HG02943 (cell line): ENCODE measurements at regions not wholly inside any gene's neighbourhood (a gene's known extent, or its start where the extent isn't known, plus 50 kb on each side); places are given as distances from the start of the nearest gene placed in this dataset.

ENCODE experiments used
- ATAC-seq: cut with Tn5 transposase; IDR thresholded peaks from one replicate; pipeline ENCODE4 v1.9.1; 2021; ENCODE audit warnings: mild to moderate bottlenecking, low read depth, moderate library complexity; ENCODE audit not compliant: unreplicated experiment

GRCh38 chr11:127138613-127139012, 138.0 kb upstream of the KIRREL3 start:
- no peak for ATAC-seq

GRCh38 chr11:127137771-127138280, 137.3 kb upstream of the KIRREL3 start:
- ATAC-seq = no peak

GRCh38 chr11:127136438-127136837, 135.9 kb upstream of the KIRREL3 start:
- no peak for ATAC-seq

DNA sequence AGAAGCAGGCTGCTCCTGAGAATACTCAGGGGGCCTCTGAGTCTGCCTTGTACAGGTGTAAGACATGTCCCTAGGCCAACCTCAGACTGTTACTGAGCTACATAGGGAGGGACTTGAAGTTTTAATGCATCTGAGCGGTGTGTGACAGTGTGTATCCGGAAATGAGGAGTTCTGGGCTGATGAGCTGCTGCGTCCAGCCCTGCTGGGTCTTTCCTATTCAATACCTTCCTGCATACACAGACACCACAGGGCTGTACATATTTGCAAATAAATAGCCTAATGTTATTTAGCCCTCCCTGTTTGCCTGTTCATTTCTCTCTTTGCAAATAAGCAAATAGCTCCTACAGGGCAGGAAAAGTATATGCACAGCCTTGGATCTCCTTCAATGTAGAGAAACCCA, 134.7 kb upstream of the KIRREL3 start:
- no peak for ATAC-seq

DNA sequence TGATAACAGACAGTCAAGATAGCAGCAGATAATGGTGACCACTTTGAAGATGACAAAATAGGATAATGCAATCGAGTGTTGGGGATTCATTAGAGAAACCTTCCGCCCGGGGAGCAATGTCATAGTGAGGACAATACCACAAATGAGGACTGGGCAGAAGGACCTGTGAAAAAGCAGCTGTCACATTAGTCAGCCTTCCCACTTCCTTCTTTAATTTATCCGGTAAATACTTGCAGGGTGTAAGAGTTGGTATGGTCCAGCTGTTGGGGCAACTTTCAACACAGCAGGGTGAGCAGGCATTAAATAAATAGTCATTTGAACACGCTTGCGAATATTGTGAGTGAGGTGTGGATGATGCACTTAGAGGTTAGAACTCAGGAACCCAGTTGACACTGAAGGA, 132.5 kb upstream of the KIRREL3 start:
- no peak for ATAC-seq

DNA sequence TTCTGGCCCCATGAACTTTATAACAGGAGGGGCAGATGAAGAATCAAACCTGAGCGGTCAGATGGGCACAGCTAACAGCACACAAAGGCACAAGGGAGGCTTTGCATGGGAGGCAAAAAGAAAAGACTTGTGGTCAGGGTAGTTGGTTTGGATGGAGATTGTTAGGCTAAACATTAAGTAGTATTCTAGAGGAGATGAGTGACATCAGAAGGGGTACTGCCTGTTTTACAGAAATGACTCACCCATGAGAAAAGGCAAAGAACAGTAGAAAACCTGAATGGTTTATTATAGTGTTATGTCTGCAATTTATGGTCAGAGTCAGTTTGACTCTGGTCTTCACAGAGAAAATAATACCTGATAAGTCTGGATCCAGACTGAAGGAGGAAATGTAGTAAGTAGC, 129.8 kb upstream of the KIRREL3 start:
- ATAC-seq = no peak

DNA sequence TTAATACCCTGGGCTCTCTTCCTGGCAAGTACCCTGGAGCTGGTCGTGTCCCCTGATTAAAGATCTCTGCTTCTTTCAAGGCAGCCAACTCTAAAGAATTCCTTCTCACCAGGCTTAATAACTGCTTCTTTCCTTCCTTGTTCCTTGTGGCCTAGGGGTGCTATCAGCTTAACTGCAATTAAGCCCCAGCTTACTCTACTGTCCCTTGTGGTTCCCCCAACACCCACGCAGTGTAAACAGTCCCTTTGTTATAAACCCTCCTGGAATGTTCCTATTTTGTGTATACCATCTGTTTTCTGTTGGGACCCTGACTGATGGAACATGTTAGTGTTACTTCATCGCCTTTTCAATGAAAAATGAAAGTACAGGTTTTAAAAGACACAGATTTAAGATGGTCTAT, 126.4 kb upstream of the KIRREL3 start:
- no peak for ATAC-seq

- ATAC-seq = no peak
Observed at GRCh38 chr11:127119356-127119755, 118.8 kb upstream of the KIRREL3 start.

GRCh38 chr11:127118811-127119210, 118.2 kb upstream of the KIRREL3 start:
- ATAC-seq = no peak

GRCh38 chr11:127117231-127117739, 116.7 kb upstream of the KIRREL3 start:
- ATAC-seq = no peak

GRCh38 chr11:127115844-127116243, 115.3 kb upstream of the KIRREL3 start:
- ATAC-seq = no peak

DNA sequence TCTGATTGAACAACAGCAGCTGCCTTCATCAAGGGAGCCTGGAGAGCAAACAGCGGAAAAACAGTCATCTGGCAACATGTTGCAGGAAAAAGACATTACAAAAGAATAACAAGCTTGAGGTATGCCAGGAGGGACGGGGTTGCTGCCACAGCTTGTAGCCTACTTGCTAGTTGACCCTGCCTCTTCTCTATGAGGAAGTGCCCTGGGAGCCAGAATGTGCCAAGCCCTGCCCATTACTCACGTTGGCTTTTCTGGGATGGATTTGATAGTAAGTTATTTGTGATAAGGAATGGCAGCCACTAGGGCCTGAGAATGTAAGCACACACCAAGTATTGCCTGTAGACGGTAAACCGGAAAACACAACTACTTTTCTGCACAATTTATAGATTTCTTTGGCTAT, 113.5 kb upstream of the KIRREL3 start:
- ATAC-seq = no peak

DNA sequence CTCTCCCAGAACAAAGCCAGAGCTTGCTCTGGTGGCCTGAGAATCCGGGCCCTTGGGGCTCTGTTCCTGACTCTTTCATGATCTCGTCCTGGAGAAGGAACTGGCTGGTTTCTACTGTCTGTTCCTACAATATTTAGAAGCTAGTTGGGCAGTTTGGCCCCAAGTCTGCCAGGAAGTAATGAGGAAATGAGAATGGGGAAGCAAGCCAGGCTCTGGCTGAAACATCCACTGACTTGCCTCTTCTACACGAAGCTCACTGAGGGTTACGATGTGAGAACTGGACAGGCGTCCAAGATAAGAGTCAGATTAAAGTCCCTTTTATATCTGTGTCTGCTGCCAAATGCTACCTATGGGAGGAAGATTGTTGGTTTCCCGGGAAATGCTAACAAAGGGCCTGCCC, 110.0 kb upstream of the KIRREL3 start:
- no peak for ATAC-seq

GRCh38 chr11:127109796-127110480, 109.4 kb upstream of the KIRREL3 start:
- no peak for ATAC-seq

DNA sequence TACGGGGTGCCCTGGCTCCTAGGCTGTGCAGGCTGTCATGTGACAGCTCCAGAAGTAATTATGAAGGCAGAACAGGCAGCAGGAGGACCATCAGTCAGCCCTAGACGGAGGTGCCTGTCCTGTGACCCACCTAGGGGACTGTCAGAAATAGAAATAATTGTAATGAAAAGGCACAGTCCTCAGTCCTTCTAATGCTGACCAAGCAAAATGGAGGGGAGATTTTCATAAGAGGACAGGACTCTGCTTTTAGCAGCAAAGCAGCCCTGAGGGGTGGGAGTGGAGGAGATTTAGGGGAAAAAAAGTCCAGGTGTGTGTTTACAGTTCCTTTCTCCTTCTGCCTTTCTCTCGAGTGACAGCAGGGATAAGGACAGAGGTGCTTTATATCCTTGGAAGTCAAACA, 108.3 kb upstream of the KIRREL3 start:
- no peak for ATAC-seq

GRCh38 chr11:127106938-127107337, 106.4 kb upstream of the KIRREL3 start:
- no peak for ATAC-seq

- no peak for ATAC-seq
Observed at GRCh38 chr11:127105593-127106541, 105.3 kb upstream of the KIRREL3 start.

- ATAC-seq = no peak
Observed at GRCh38 chr11:127103586-127104388, 103.2 kb upstream of the KIRREL3 start.

DNA sequence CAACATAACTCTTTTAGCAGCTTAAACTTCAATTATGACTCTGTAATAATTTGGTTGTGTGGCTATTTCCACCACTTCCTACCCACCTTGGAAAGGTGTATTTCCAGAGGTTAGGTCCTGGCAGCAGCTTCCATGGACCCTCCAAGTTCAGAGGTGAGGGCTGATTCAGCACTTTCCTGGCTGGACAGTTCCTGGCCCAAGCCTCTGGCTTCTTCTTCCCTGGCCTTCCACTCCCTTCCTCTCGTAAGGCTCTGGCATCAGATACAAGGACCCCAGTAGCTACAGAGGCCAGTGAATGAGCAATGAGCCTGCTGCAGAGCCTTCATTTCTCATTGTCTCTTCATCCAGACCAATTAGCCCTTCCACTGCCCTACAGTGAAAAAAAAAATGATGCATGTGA, 98.1 kb upstream of the KIRREL3 start:
- ATAC-seq = no peak

- ATAC-seq = no peak
Observed at GRCh38 chr11:127080735-127081134, 80.2 kb upstream of the KIRREL3 start.

DNA sequence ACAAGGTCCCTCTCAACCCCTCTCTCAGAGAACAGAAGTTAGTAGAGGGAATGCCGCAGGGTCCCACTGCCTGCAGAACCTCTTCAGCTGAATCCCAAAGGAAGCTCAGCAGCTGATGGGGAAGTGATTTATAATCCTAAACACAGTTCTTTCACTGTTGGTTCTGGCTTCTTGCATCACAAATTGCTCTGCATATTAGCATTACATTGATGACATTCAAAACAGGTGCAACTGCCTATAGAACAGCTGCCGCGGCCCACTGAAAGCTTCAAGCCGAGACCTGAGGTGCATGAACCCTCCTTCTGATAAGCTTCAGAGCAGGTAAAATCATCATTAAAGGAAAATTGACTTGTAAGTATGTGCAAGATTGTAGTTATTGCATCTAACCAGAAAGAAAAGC, 75.2 kb upstream of the KIRREL3 start:
- ATAC-seq = no peak
